ENCODE measurements at regions not wholly inside any gene's neighbourhood (a gene's known extent, or its start where the extent isn't known, plus 50 kb on each side); places are given as distances from the start of the nearest gene placed in this dataset.

- ATAC-seq (ENCODE audit: low read depth) (peak; percentile 99), DNase-seq (ENCODE audit: low spot score) (peak; percentile 91)
- Histone ChIP-seq H3K9me3 (ENCODE audit: severe bottlenecking) (no peaks in the 10 kb centered on the region), H3K36me3 (ENCODE audit: low read depth) (no peaks in the 10 kb centered on the region), H3K27ac (ENCODE audit: poor library complexity, severe bottlenecking) (peak overlapping the region; percentile 38), H3K27me3 (ENCODE audit: insufficient read depth, poor library complexity, severe bottlenecking) (no peaks in the 10 kb centered on the region), H3K4me3 (ENCODE audit: severe bottlenecking) (no peak overlapping the region), H3K4me1 (ENCODE audit: insufficient read depth, poor library complexity, severe bottlenecking) (peaks cover 37% of the 10 kb centered on the region)
- TF ChIP-seq, protein P1, sequence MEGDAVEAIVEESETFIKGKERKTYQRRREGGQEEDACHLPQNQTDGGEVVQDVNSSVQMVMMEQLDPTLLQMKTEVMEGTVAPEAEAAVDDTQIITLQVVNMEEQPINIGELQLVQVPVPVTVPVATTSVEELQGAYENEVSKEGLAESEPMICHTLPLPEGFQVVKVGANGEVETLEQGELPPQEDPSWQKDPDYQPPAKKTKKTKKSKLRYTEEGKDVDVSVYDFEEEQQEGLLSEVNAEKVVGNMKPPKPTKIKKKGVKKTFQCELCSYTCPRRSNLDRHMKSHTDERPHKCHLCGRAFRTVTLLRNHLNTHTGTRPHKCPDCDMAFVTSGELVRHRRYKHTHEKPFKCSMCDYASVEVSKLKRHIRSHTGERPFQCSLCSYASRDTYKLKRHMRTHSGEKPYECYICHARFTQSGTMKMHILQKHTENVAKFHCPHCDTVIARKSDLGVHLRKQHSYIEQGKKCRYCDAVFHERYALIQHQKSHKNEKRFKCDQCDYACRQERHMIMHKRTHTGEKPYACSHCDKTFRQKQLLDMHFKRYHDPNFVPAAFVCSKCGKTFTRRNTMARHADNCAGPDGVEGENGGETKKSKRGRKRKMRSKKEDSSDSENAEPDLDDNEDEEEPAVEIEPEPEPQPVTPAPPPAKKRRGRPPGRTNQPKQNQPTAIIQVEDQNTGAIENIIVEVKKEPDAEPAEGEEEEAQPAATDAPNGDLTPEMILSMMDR (IDR thresholded peaks at IDR 0.05; ENCODE audit: poor library complexity, severe bottlenecking), result no peak
These were observed 76.1 kb downstream of the ALG10B start for GRCh38 chr12:38392554-38393144.

DNA sequence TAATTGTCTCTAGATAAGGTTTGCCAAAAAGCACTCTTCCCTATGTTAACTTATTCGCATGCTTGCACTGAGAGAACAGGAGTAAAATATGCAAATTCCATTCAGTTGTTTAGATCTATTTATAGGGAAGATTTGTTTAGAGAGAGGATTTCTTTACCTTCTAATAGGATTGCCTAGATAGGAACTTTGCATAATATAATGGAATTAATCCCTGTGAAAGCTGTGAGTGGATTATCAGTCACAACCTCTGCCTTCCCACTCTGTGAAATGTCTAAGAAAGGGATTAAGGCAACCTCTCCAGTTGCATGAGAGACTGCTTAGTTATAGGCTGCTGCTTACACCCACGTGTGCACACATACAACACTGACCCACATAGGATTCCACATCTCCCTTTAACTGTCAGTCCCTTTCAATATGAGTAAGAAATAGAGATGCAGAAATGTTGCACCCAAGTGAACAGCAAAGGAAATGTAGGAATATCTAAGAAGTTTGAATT lies 83.2 kb downstream of the ALG10B start:
- no peak for DNase-seq (ENCODE audit: low spot score)

DNA sequence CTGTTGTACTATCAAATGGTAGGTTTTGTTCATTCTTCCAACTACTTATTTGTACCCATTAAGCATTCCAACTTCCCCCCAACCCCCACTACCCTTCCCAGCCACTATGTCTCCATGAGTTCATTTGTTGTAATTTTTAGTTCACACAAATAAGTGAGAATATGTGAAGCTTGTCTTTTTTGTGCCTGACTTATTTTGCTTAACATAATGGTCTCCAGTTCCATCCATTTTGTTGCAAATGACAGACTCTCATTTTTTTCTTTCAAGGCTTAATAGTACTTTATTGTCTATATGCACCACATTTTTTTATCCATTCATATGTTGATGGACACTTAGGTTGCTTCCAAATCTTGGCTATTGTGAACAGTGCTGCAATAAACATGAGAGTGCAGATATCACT lies 86.2 kb downstream of the ALG10B start:
- H3K27ac ChIP-seq (ENCODE audit: poor library complexity, severe bottlenecking), result no peak overlapping the region

More for the DNA sequence above, 83.2 kb downstream of the ALG10B start:
- Histone ChIP-seq H3K27me3 (ENCODE audit: insufficient read depth, poor library complexity, severe bottlenecking) (no peaks in the 10 kb centered on the region), H3K4me1 (ENCODE audit: insufficient read depth, poor library complexity, severe bottlenecking) (no peaks in the 10 kb centered on the region), H3K9me3 (ENCODE audit: severe bottlenecking) (no peaks in the 10 kb centered on the region), H3K4me3 (ENCODE audit: severe bottlenecking) (no peak overlapping the region), H3K27ac (ENCODE audit: poor library complexity, severe bottlenecking) (no peak overlapping the region), H3K36me3 (ENCODE audit: low read depth) (no peaks in the 10 kb centered on the region)
- no peak for ATAC-seq (ENCODE audit: low read depth)
- TF ChIP-seq, protein P1 (IDR thresholded peaks at IDR 0.05; ENCODE audit: poor library complexity, severe bottlenecking), result no peak

DNA sequence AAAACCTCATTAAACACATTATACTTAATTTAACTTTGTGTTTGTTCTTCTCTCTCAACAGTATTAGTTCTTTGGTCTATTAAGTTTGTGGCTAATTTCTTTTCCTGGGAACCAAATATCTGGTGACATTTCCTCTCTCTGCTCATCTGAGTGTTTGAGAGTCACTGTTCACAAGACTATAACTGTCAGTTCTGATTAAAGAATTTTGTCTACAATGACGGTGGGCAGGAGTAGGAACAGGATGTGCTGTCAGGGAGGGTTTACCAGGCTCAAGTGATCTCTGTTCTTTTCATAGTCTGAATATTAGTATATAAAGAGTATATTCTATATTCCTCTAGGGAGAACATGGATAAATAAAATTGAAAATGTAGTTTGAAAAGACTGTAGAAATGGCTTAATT lies 92.9 kb downstream of the ALG10B start:
- Histone ChIP-seq H3K4me3 (ENCODE audit: severe bottlenecking) (no peak overlapping the region), H3K4me1 (ENCODE audit: insufficient read depth, poor library complexity, severe bottlenecking) (no peaks in the 10 kb centered on the region), H3K27me3 (ENCODE audit: insufficient read depth, poor library complexity, severe bottlenecking) (no peaks in the 10 kb centered on the region), H3K27ac (ENCODE audit: poor library complexity, severe bottlenecking) (no peak overlapping the region), H3K9me3 (ENCODE audit: severe bottlenecking) (no peaks in the 10 kb centered on the region), H3K36me3 (ENCODE audit: low read depth) (no peaks in the 10 kb centered on the region)
- TF ChIP-seq, protein P1 (IDR thresholded peaks at IDR 0.05; ENCODE audit: poor library complexity, severe bottlenecking), result no peak
- DNase-seq (ENCODE audit: low spot score) (no peak), ATAC-seq (ENCODE audit: low read depth) (no peak)

More for the DNA sequence above, 86.2 kb downstream of the ALG10B start:
- no peaks in the 10 kb centered on the region for H3K27me3 ChIP-seq (ENCODE audit: insufficient read depth, poor library complexity, severe bottlenecking)
- no peaks in the 10 kb centered on the region for H3K9me3 ChIP-seq (ENCODE audit: severe bottlenecking)
- H3K36me3 ChIP-seq (ENCODE audit: low read depth), result no peaks in the 10 kb centered on the region
- no peak for ATAC-seq (ENCODE audit: low read depth)
- H3K4me1 ChIP-seq (ENCODE audit: insufficient read depth, poor library complexity, severe bottlenecking), result no peaks in the 10 kb centered on the region
- no peak overlapping the region for H3K4me3 ChIP-seq (ENCODE audit: severe bottlenecking)
- TF ChIP-seq, protein P1 (IDR thresholded peaks at IDR 0.05; ENCODE audit: poor library complexity, severe bottlenecking), result no peak
- DNase-seq (ENCODE audit: low spot score), result no peak

DNA sequence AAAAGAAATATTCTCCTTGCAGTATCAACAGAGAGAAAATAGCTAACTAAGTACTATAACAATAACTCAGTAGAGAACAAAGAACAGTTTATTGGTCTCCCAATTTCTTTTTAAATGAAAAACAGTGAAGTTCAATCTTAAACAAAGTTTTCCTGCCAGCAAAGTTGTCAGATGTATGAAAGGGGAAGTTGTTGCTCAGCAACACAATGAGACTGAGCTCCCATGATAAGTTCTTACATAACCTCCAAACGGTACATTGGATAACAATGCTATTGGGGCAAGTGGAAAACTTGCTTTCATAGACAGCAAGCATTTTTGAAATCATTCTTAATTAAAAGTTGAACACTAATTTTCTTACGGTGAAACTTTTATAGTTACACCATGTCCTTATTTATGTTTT lies 94.9 kb downstream of the ALG10B start:
- Histone ChIP-seq H3K4me3 (ENCODE audit: severe bottlenecking) (no peak overlapping the region), H3K27me3 (ENCODE audit: insufficient read depth, poor library complexity, severe bottlenecking) (no peaks in the 10 kb centered on the region), H3K27ac (ENCODE audit: poor library complexity, severe bottlenecking) (no peak overlapping the region), H3K4me1 (ENCODE audit: insufficient read depth, poor library complexity, severe bottlenecking) (no peaks in the 10 kb centered on the region), H3K9me3 (ENCODE audit: severe bottlenecking) (no peaks in the 10 kb centered on the region), H3K36me3 (ENCODE audit: low read depth) (no peaks in the 10 kb centered on the region)
- DNase-seq (ENCODE audit: low spot score) (no peak), ATAC-seq (ENCODE audit: low read depth) (no peak)
- TF ChIP-seq, protein P1 (IDR thresholded peaks at IDR 0.05; ENCODE audit: poor library complexity, severe bottlenecking), result no peak
